CD14-positive monocyte (primary cell): ENCODE measurements at regions not wholly inside any gene's neighbourhood (a gene's known extent, or its start where the extent isn't known, plus 50 kb on each side); places are given as distances from the start of the nearest gene placed in this dataset.

Source experiments
- DNase-seq, 3 donors: peaks; one replicate each; pipeline ENCODE4 v3.0.0-alpha.2; 2011 to 2022
- H2AFZ ChIP-seq: 2 replicates; pipeline ENCODE4 v1.6.0; 2012; ENCODE audit warnings: mild to moderate bottlenecking, low read depth, low read length, inconsistent platforms; ENCODE audit not compliant: insufficient read depth, poor library complexity, severe bottlenecking
- H3K27ac ChIP-seq, 2 donors: 1 replicate in 1 of 2; 2 replicates in 1 of 2; pipeline ENCODE4 v1.5.1; 2012 to 2013; ENCODE audit warnings: low read length in 2 of 2, control low read depth in 1 of 2, inconsistent platforms in 1 of 2, low read depth in 1 of 2, mild to moderate bottlenecking in 1 of 2
- H3K27me3 ChIP-seq, 2 donors: one replicate each; pipeline versions ENCODE4 v1.6.0 to v1.6.1; 2011 to 2013; ENCODE audit warnings: low read length in 2 of 2; ENCODE audit not compliant: control insufficient read depth in 2 of 2, insufficient read depth in 2 of 2
- H3K36me3 ChIP-seq, 2 donors: replicated peaks in 1 of 2; 1 replicate in 1 of 2; 2 replicates in 1 of 2; pipeline versions ENCODE4 v1.5.1 to v1.6.1; 2012 to 2013; ENCODE audit warnings: low read length in 2 of 2, control low read depth in 1 of 2, inconsistent platforms in 1 of 2, mild to moderate bottlenecking in 1 of 2; ENCODE audit not compliant: insufficient read depth in 2 of 2, control insufficient read depth in 1 of 2
- H3K4me1 ChIP-seq, 2 donors: 1 replicate in 1 of 2; 2 replicates in 1 of 2; pipeline versions ENCODE4 v1.5.1 to v1.6.1; 2012 to 2013; ENCODE audit warnings: low read length in 2 of 2, control low read depth in 1 of 2, inconsistent platforms in 1 of 2, mild to moderate bottlenecking in 1 of 2, moderate library complexity in 1 of 2; ENCODE audit not compliant: insufficient read depth in 2 of 2, control insufficient read depth in 1 of 2
- H3K4me2 ChIP-seq: replicated peaks from 2 replicates; pipeline ENCODE3; 2012; ENCODE audit warnings: low read length, moderate library complexity, mild to moderate bottlenecking; ENCODE audit not compliant: poor library complexity, severe bottlenecking; ENCODE audit errors: extremely low read depth
- H3K4me3 ChIP-seq, 3 experiments: fragments of 200-600 bp in 1 of 3; sonication (generic) in 1 of 3; replicated peaks in 1 of 3; 1 replicate in 2 of 3; 2 replicates in 1 of 3; pipeline ENCODE4 v1.5.1; 2011 to 2013; ENCODE audit warnings: low read length in 3 of 3, mild to moderate bottlenecking in 3 of 3, control low read depth in 2 of 3, low read depth in 2 of 3, inconsistent platforms in 1 of 3, moderate library complexity in 1 of 3
- H3K79me2 ChIP-seq: 2 replicates; pipeline ENCODE4 v1.6.0; 2012; ENCODE audit warnings: mild to moderate bottlenecking, control low read depth, inconsistent platforms, low read length, moderate library complexity; ENCODE audit not compliant: insufficient read depth
- H3K9ac ChIP-seq: 2 replicates; pipeline ENCODE4 v1.6.0; 2017; ENCODE audit warnings: low read length, mild to moderate bottlenecking; ENCODE audit not compliant: insufficient read depth, poor library complexity, severe bottlenecking
- H3K9me3 ChIP-seq, 2 donors: replicated peaks in 1 of 2; 1 replicate in 1 of 2; 2 replicates in 1 of 2; pipeline versions ENCODE4 v1.5.1 to v1.6.1; 2012 to 2013; ENCODE audit warnings: low read length in 2 of 2, control low read depth in 1 of 2; ENCODE audit not compliant: control insufficient read depth in 1 of 2, insufficient read depth in 1 of 2
- H4K20me1 ChIP-seq: 2 replicates; pipeline ENCODE4 v1.6.0; 2012; ENCODE audit warnings: mild to moderate bottlenecking, low read length, control low read depth, moderate library complexity; ENCODE audit not compliant: insufficient read depth
- H3K27ac Mint-ChIP-seq, 7 donors: one replicate each; pipeline ENCODE4 v1.8.0; 2020; ENCODE audit warnings: mild to moderate bottlenecking in 7 of 7, mixed read lengths in 7 of 7, moderate library complexity in 6 of 7, inconsistent platforms in 2 of 7
- H3K27me3 Mint-ChIP-seq, 3 donors: one replicate each; pipeline ENCODE4 v1.8.0; 2021 to 2022; ENCODE audit warnings: low read depth in 3 of 3, mild to moderate bottlenecking in 3 of 3, mixed read lengths in 3 of 3, moderate library complexity in 3 of 3, inconsistent platforms in 1 of 3
- H3K36me3 Mint-ChIP-seq, 2 donors: one replicate each; pipeline ENCODE4 v1.8.0; 2020; ENCODE audit warnings: mixed read lengths in 2 of 2, inconsistent platforms in 1 of 2, mild to moderate bottlenecking in 1 of 2
- H3K4me1 Mint-ChIP-seq: one replicate; pipeline ENCODE4 v1.8.0; 2020; ENCODE audit warnings: mild to moderate bottlenecking, mixed read lengths
- H3K4me3 Mint-ChIP-seq, 2 donors: one replicate each; pipeline ENCODE4 v1.8.0; 2020; ENCODE audit warnings: mild to moderate bottlenecking in 2 of 2, mixed read lengths in 2 of 2, moderate library complexity in 1 of 2
- H3K9me3 Mint-ChIP-seq, 7 donors: one replicate each; pipeline ENCODE4 v1.8.0; 2020 to 2022; ENCODE audit warnings: mixed read lengths in 7 of 7, mild to moderate bottlenecking in 6 of 7, moderate library complexity in 6 of 7, inconsistent platforms in 2 of 7
- CTCF ChIP-seq: fragments of 200-600 bp; IDR thresholded peaks from one replicate; pipeline ENCODE4 v1.8.0; 2022; ENCODE audit warnings: antibody characterized with exemption, mild to moderate bottlenecking
- WGBS: methylation state at CpG from one replicate; pipeline ENCODE4 v1.1.5; 2013; ENCODE audit warnings: missing lambda C conversion rate; ENCODE audit not compliant: insufficient coverage; 5-methylcytosine and 5-hydroxymethylcytosine counted together
- intact Hi-C, 2 donors: fragments of 100-400 bp; cut with micrococcal nuclease; formaldehyde crosslinking; loops; one replicate each; pipeline versions ENCODE4 v1.15.0 to v1.15.1; 2023

- Mint-ChIP-seq H3K9me3 (peaks cover 0 to 3% (median 0%) of the 10 kb centered on the region in 7 donors), H3K27me3 (no peaks in the 10 kb centered on the region), H3K4me3 (no peak overlapping the region), H3K36me3 (no peaks in the 10 kb centered on the region), H3K4me1 (no peaks in the 10 kb centered on the region), H3K27ac (no peak overlapping the region)
- H2AFZ ChIP-seq = no peak overlapping the region
- H3K4me2 ChIP-seq = no peak overlapping the region
- no peak for TF ChIP-seq CTCF
- H3K36me3 ChIP-seq = no peaks in the 10 kb centered on the region
- no peak overlapping the region for H3K27ac ChIP-seq
- H3K4me1 ChIP-seq = no peaks in the 10 kb centered on the region
- intact Hi-C loops = no loop called here
- H3K27me3 ChIP-seq = no peaks in the 10 kb centered on the region
- H3K79me2 ChIP-seq = no peaks in the 10 kb centered on the region
- H3K9ac ChIP-seq = no peak overlapping the region
- H4K20me1 ChIP-seq = no peaks in the 10 kb centered on the region
- no peaks in the 10 kb centered on the region for H3K9me3 ChIP-seq
- DNase-seq = no peak
- no peak overlapping the region for H3K4me3 ChIP-seq
These were observed 669.7 kb downstream of the NR2F1-AS1 start for GRCh38 chr5:92911293-92911692.

GRCh38 chr5:92909602-92909962 is 671.4 kb downstream of the NR2F1-AS1 start:
- WGBS = 32% methylated on average over 5 of the region's 6 CpGs
- intact Hi-C loops = no loop called here
- H3K9ac ChIP-seq = no peak overlapping the region

More at GRCh38 chr5:92909602-92909962, 671.4 kb downstream of the NR2F1-AS1 start:
- Mint-ChIP-seq H3K27me3 (no peaks in the 10 kb centered on the region), H3K9me3 (peaks cover 0 to 3% (median 0%) of the 10 kb centered on the region in 7 donors), H3K36me3 (no peaks in the 10 kb centered on the region), H3K4me1 (no peaks in the 10 kb centered on the region), H3K27ac (no peak overlapping the region), H3K4me3 (no peak overlapping the region)
- Histone ChIP-seq H3K79me2 (no peaks in the 10 kb centered on the region), H3K4me3 (no peak overlapping the region), H2AFZ (no peak overlapping the region), H3K4me1 (no peaks in the 10 kb centered on the region), H3K4me2 (no peak overlapping the region), H3K9me3 (no peaks in the 10 kb centered on the region), H4K20me1 (no peaks in the 10 kb centered on the region), H3K36me3 (no peaks in the 10 kb centered on the region), H3K27ac (no peak overlapping the region), H3K27me3 (no peaks in the 10 kb centered on the region)
- TF ChIP-seq CTCF = no peak
- no peak for DNase-seq
